GM10248 (cell line): ENCODE measurements at regions not wholly inside any gene's neighbourhood (a gene's known extent, or its start where the extent isn't known, plus 50 kb on each side); places are given as distances from the start of the nearest gene placed in this dataset.

Source experiments
- CTCF ChIA-PET: fragments of 300-600 bp; sonication (Branson Sonifier 250); formaldehyde crosslinking; extraction: SDS; loops from one replicate; lab custom pipeline; 2021; ENCODE audit warnings: antibody characterized with exemption; lab: Yijun Ruan, JAX
- POLR2A ChIA-PET: fragments of 350-650 bp; sonication (Branson Sonifier 250); formaldehyde crosslinking; extraction: SDS; loops from one replicate; lab custom pipeline; 2020; ENCODE audit warnings: antibody characterized with exemption; lab: Yijun Ruan, JAX
- DNase-seq: peaks from one replicate; pipeline ENCODE4 v3.0.0; 2012; ENCODE audit errors: extremely low spot score
- TF ChIP-seq, protein P1 (sequence below): IDR thresholded peaks from 2 replicates; pipeline ENCODE4 v1.5.1; 2012; ENCODE audit warnings: mild to moderate bottlenecking, low read depth; ENCODE audit errors: extremely low read depth, missing control alignments, control extremely low read depth

DNA sequence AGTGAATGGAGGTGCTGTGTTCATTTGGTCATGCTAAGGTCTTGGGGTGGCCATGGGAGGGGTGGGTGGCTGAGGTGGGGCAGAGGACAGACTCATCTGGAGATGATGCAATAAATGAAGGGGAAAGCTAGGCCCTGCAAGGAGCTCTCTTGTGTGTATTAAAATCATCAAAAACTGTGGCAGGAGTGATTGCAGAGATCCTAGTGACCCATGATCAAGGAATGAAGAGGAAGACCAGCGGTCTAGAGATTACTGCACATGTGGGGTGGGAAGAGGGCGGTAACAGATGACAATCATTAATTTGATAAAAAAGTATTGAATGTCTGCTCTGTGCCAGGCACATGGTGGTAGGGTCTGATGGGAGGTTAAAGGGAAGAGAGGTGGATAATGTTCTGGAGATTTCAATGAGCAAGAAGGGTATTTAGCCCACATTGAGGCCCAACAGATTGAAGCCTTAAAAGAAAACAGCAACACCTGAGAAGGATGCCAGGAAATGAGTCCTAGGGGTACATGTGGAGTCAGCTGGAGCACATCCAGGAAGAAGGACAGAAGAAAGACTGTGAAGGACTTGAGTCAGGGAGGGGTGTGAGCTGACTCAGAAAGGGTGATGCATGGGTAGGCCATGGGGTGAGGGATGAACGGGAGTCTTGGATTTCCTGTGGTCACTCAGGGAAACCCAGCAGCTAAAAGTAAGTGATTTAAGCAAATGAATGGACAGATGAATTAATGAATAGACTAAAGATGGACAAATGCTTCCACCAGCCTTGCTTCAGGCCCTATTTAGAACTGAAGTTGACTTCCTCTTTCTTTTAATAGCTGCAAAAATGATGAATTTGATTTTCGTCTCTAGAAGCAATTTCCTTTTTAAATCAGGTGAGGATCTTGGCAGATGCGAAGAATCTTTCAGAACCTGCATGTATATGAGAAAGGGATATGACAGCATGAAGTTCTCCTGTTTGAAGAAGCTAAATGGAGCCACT lies 83.1 kb upstream of the IGFBP3 start:
- no peak for DNase-seq
- ChIA-PET POLR2A (no interaction called here), CTCF (interaction anchor here (1.8 kb wide), 1 partner anchor 20 kb away, joined by 5 read pairs; no protein-coding TSS in a partner anchor)
- TF ChIP-seq, protein P1, sequence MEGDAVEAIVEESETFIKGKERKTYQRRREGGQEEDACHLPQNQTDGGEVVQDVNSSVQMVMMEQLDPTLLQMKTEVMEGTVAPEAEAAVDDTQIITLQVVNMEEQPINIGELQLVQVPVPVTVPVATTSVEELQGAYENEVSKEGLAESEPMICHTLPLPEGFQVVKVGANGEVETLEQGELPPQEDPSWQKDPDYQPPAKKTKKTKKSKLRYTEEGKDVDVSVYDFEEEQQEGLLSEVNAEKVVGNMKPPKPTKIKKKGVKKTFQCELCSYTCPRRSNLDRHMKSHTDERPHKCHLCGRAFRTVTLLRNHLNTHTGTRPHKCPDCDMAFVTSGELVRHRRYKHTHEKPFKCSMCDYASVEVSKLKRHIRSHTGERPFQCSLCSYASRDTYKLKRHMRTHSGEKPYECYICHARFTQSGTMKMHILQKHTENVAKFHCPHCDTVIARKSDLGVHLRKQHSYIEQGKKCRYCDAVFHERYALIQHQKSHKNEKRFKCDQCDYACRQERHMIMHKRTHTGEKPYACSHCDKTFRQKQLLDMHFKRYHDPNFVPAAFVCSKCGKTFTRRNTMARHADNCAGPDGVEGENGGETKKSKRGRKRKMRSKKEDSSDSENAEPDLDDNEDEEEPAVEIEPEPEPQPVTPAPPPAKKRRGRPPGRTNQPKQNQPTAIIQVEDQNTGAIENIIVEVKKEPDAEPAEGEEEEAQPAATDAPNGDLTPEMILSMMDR: no peak

DNA sequence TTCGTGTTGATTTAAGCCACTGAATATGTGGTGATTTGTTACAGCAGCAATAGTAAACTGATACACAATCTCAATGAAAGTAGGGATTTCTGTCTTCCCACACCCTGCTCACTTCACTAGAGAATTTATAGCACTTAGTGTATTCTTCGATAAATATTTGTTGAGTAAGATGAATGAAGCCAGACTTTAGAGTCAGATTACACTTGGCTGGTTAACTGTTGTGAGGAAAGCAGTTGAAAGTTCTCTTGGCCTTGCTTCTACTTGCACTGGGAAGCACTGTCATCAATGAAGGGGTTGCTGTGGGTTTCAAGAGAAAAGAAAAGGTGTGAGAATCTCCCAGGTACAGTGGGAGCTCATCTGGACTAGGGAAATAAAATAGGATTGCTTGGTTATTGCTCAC lies 82.1 kb upstream of the IGFBP3 start:
- POLR2A ChIA-PET: no interaction called here
- no peak for DNase-seq
- TF ChIP-seq, protein P1: no peak
- CTCF ChIA-PET: no interaction called here

DNA sequence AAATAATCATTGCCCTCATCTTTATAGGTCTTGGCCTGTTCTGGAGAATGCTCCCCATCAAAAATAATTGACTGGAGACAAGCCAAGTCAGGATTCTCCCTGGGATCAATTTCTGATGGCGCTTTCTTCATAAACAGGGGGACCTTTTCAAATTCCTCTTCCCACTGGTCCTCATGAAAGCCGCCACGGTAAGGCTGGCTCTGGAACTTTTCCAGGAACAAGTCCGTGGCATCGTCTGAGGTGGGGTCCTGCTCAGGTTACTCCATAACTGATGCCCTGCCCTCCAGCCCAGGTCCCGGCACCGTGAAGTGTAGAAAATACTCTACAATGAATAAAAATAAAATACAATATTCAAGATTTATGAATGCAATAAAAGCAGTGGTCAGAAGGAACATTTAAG lies 79.4 kb upstream of the IGFBP3 start:
- ChIA-PET CTCF (interaction anchor here (1.0 kb wide), 1 partner anchor 20 kb away, joined by 3 read pairs; no protein-coding TSS in a partner anchor), POLR2A (no interaction called here)
- TF ChIP-seq, protein P1: no peak
- DNase-seq: no peak

DNA sequence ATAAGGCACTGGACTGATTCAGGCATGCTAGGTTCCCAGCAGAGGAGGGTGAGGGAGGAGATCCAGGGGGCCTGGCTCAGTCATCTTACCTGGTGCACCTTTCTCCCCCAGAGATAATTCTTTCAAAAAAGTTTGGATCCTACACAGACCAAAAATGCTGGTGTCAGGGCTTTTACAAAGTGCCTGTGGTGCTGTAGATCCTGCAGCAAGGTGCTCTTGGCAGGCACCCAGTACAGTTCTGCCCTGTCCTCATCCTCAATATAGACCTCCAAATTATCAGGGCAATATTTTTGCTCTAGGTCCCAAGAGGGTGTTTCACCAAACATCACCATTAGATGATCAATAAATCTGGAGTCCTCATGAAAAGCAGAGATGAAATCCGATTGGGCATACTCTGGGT lies 78.5 kb upstream of the IGFBP3 start:
- DNase-seq: no peak
- TF ChIP-seq, protein P1: no peak
- ChIA-PET POLR2A (no interaction called here), CTCF (no interaction called here)

DNA sequence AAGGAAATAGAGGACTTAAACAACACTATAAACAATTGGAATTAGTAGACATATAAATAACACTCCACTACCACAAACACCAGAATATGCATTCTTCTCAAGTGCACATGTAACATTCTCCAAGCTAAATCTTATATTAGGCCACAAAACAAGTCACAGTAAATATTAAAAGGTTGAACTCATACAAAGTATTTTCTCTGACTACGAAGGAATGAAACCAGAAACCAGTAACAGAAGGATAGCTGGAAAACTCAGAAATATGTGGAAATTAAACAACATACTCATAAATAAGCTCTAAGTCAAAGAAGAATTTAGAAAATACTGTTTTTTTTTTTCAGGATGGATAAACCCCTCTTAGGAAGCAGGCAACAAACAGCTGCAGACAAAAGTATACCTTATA lies 77.4 kb upstream of the IGFBP3 start:
- POLR2A ChIA-PET: no interaction called here
- TF ChIP-seq, protein P1: no peak
- CTCF ChIA-PET: interaction anchor here (1.6 to 2.2 kb wide), 2 partner anchors 9 to 81 kb away, joined by 4 to 5 read pairs; no protein-coding TSS in a partner anchor
- DNase-seq: no peak

DNA sequence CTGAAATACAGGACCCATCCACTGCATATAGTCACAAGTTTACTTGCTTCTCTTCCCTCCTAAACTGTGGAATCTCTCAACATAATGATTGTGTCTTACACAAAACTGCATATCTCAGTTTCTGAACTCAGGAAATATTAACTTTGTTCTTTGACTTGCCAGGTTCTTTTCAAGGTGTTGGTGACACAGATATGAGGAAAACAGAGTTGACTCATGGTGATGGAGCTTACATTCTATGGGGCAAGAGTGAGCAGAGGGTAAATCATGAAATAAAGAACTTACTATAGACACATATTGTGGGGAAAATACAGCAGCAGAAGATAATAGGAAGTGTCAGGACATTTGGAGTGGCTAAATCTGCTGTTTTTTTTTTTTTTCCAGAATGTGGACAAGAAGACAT lies 72.5 kb upstream of the IGFBP3 start:
- TF ChIP-seq, protein P1: no peak
- POLR2A ChIA-PET: no interaction called here
- no peak for DNase-seq
- CTCF ChIA-PET: interaction anchor here (1.1 kb wide), 1 partner anchor 68 kb away, joined by 3 read pairs; no protein-coding TSS in a partner anchor
